PFSK-1 (cell line): ENCODE measurements at regions not wholly inside any gene's neighbourhood (a gene's known extent, or its start where the extent isn't known, plus 50 kb on each side); places are given as distances from the start of the nearest gene placed in this dataset.

Source experiments
- POLR2AphosphoS5 ChIP-seq: IDR thresholded peaks from 2 replicates; pipeline ENCODE4 v1.6.1; 2012; ENCODE audit warnings: low read depth, mild to moderate bottlenecking, control low read depth, low read length, moderate library complexity
- SIN3A ChIP-seq: IDR thresholded peaks from 2 replicates; pipeline ENCODE4 v1.6.1; 2012; ENCODE audit warnings: mild to moderate bottlenecking, low read length, moderate library complexity, borderline replicate concordance; ENCODE audit not compliant: insufficient read depth

GRCh38 chr22:48301421-48301820 is 1526.3 kb downstream of the BRD1 start:
- TF ChIP-seq SIN3A: no peak
- TF ChIP-seq POLR2AphosphoS5: no peak
